ENCODE measurements at regions not wholly inside any gene's neighbourhood (a gene's known extent, or its start where the extent isn't known, plus 50 kb on each side); places are given as distances from the start of the nearest gene placed in this dataset.

DNA sequence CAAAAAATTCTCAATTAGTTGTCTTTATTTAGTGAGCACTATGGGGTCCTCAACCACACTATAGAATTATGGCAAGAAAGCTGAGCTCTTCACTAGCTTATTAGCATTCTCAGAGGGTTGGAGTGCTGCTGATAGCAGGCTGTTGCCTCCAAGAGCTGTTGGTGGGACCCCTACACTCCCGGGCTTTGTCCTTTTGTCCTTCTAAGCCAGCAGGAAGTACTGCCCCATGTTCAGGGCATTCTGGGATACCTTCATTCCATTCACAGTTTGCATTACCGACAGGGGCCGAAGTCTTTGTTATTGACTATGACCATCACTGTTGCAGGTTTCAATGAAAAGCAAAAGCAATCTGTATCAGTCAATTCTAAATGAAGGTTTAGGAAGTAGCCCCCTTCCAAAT, 89.5 kb upstream of the OTX2 start:
- no peak for DNase-seq

DNA sequence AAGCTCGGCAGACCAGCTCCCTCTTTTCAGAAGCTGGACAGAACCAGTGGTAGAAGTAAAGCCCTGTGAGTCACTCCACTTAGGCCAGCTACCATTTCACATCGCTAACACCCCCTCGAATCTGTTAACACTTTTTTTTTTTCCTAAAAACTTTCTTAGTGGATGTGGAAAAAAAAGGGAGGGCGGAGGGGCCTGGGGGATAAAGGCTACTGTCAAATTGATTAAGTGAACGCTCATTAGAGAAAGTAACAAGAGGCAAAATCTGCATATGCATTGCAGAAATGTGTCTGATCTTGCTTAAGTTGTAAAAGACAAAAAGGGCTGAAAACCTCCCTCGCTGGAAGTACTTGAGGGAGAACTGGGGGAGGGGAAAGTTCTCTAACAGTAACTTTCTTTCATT, 86.6 kb upstream of the OTX2 start:
- no peak for DNase-seq

DNA sequence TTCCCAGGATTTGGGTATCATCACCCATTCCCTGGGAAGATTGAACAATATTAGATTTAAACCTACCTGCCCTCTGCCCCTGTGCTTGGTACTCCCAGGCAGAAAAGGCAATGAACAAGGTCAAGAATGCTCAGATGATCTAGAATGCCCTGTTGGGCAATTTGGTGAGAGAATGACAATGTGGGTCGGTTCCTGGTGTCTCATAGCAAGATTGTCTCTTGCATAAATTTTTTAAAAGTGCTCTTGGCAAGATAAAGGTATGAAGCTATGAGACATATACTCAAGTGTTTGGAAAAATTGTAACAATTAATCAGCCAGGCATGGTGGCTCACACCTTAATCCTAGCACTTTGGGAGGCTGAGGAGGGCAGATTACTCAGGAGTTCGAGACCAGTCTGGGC, 86.0 kb upstream of the OTX2 start:
- no peak for DNase-seq

DNA sequence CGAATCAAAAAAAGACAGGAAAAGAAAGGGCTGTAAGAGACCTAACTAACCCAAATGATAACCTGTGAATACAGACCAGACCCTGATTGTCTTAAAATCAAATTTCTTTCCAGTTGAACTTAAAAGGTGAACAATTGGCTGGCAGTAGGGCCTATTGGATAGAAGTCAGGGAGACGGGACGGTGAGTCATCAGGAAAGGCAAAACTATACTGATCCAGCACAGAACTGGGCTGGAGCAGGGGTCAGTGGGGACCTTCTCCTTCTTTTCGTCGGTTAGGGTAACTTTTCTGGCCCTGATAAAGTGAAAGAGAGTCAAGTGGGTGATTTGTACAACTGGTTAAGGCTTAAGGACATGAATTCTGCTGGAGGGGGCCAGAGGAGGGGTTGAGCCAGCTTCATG, 84.9 kb upstream of the OTX2 start:
- no peak for DNase-seq

DNA sequence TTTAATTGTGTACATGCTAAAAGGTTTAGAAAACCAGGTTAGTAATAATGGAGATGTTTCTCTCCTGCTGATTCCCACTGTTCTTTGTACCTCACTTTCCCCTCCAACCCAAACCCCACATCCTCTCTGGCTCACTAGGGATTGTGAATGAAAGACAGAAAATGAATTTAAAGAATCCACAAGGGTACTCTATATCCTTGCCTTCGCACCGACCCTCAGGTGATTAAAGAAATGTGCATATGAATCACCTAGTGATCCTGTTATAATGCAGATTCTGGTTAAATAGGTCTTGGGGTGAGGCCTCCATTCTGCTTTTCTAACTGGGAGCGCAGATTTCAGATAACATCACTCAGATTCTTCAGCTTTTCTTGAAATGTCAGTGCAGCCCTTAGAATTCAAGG, 84.3 kb upstream of the OTX2 start:
- DNase-seq, result no peak

DNA sequence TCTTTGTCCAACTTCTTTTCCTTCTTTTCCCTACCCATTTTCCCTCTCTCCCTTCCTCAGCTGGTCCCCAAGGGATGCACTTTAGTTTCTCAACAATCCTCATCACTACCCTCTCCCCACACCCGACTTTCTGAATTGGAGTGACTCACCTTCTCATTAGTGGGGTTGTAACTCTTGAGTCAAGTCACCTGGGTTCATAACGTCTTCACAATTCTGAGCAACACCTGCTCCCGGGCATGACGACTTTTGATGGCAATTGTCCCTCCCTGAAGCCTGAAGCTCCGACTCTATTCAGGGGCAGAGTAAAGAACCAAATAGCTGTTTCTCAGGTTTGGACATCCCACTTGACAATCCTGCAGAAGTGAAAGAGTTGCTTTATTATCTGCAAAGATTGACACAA, 82.7 kb upstream of the OTX2 start:
- DNase-seq, result no peak

DNA sequence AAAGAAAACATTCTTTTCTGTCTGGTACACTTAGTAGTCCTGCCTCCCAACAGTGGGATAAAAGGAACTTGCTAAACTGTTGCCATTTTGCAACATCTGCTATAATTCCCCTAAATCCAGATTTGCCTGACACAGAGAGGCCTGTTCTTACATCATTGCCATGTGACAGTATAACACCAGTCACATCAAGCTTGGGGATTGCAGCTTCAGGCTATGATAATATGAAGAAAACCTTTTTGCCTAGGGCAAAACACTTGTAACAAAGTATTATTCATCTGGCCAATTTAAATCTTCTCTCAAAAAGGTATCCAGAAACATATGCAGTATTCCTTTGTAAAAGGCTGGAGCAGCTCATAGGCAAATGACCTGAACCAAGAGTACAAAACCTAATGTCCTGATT, 80.9 kb upstream of the OTX2 start:
- DNase-seq, result no peak

DNA sequence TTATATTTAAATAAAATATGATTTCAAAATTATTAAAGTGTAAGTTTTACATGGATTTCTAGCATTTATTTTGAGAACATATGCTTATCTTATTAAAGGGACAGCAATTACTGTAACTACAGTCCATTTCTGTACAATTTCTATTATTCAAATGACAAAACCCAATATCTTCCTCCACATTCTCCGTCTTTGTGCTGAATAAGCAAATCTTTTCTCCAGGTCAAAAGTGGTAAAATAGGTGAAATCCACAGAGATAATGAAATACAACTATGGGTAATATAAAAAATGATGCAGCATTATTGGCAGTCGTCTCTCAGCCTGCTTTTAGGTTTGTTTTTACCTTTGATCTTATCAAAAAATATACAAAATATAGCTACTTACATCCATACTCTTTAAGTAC, 79.4 kb upstream of the OTX2 start:
- no peak for DNase-seq

DNA sequence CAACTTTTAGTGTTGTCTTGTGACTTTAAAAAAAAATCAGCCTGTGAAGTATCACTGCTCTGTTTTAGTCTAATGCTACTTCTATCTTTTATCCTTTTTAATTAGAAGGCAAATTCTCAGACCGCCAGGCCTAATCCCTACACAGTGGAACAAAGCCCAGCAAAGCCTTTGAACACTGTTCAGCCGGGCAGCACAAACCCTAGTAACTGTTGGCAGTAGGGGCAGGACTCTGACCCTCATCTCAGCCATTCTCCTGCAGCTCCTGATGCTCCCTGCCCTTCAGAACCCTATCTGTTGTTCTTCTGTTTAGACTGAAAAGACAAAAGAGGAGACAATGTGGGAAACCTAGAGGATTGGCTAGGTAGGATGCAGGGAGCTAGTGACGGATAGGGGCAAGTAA, 78.0 kb upstream of the OTX2 start:
- DNase-seq, result no peak

DNA sequence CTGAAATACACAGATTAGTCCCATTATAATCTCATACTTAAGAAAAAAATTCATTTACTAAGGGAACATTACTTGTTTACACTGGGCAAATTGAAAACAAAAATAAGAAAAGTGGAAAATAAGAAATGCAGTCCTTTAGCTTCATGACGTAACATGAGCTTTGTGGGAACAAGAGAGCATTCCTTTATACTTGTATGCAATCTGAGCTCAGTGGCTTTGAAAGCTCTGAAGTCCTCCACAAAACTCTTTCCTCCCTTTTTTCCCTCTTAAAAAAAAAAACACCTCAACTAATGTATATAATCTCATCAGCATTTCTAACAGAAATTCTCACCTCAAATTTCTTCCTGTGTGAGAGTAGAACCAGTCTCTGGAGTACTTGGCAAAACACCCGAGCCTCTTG, 76.9 kb upstream of the OTX2 start:
- DNase-seq, result no peak

DNA sequence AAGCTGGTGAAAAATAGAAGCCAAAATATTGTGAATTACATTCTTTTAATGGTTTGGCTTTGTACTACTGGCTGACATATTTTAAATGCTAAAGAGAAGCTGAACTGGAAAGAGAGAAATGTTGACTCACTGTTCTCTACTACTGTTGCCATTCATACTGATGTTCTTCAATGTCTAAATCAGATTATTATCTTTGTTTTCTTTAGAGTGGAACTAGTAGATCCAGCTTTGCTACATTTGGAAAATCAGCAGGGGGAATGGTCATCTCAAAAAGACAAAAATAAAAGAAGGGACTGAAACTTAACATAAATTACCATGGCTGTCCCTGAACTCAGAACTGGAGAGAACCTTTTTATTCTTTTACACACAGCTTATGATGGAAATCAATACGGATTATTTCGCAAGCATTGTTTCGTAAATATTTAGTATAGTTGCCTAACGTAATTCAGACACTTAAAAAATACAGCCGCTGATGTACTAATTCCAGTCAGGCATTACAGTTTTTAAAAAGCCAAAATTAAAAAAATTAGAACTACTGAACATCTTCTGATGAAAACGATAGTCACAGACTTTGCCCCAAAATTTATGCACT, 76.3 kb upstream of the OTX2 start:
- no peak for DNase-seq

DNA sequence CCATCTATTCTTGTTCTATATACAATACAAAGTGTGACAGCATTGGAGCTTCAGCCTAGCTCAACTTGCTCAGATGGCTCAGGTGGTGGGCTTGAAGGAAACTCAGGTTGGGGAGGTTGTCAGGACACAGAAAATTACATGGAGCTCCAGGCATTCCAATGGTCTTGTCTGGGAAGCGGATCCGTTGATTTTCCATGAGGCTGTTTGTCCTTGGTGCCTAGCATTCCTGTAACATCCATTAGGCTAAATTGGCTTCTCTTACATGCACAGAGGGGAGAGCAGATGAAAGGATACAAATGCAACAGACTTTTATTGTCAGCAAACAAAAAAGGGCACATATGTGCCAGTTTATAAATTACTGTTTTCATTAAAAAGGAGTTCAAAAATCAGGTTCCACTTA, 75.5 kb upstream of the OTX2 start:
- DNase-seq, result no peak

DNA sequence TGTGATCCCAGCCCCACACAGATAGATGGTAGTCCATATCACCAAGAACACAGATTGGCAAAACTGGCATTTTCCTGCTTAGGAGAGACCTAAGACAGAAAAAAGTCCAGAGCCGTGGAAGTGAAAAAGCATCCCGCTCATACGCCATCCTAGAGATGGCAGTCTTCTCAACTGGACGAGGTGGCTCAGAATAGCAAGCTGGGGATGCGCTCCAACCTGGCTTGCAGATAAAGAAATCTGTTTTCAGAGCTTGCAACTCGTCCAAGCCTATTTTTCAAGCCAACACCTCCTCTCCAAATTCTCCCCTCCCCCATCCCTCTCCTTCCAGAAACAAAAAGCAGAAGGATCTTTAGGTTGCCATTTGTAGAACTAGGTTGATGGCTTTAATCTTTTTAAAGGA, 74.3 kb upstream of the OTX2 start:
- DNase-seq, result no peak

DNA sequence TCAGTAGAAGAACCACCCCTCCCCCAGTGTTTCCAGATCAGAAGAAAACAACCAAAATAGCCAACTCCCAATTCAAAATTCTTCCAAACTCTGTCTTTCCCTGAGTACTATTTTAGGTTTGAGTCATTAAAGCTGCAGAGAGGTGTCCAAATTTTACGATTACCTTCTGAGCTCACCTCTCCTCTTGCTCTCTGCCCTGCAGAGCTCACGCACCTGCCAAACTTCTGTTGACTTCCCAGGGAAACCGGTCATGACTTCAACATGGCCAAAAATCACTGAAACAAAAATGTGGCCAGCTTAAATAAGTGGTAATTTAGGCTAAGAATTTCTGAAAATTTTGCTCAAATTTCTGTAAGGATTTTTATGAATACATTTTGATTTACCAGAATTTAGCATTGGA, 70.9 kb upstream of the OTX2 start:
- DNase-seq, result no peak

DNA sequence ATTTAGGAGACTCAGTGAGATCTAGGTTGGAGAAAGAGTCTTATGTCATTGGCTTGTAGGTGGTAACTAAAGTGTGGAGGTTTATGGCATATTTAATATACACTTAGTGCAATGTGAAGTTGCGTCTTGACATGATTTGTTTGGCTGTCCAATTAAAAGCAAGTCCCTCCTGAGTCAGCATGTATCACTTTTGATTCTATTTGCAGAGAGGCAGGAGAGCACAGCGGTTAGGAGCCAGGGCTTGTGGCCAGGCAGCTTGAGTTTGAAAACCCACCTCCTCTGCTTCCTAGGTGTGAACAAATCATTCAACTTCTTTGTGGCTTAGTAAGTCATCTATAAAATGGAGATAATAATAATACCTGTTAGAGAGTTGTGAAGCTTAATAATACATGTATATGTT, 68.5 kb upstream of the OTX2 start:
- DNase-seq, result no peak

DNA sequence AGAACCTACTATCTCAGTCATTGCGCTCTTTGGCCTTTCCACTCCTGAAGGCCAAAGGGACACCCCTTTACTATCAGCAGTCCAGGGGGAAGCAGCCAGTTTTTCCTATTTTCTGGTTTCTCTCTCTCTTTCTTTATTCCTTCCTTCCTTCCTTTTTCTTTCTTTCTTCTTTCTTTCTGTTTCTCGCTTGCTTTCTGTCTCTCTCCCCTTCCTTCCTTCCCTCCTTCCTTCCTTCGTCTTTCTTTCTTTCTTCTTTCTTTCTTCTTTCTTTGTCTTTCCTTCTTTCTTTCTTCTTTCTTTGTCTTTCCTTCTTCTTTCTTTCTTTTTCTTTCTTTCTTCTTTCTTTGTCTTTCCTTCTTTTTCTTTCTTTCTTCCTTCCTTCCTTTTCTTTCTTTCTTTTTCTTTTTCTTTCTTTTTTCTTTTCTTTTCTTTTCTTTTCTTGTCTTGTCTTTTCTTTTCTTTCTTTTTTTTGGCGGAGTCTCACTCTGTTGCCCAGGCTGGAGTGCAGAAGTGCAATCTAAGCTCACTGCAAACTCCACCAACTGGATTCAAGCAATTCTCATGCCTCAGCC, 64.9 kb upstream of the OTX2 start:
- DNase-seq, result no peak

DNA sequence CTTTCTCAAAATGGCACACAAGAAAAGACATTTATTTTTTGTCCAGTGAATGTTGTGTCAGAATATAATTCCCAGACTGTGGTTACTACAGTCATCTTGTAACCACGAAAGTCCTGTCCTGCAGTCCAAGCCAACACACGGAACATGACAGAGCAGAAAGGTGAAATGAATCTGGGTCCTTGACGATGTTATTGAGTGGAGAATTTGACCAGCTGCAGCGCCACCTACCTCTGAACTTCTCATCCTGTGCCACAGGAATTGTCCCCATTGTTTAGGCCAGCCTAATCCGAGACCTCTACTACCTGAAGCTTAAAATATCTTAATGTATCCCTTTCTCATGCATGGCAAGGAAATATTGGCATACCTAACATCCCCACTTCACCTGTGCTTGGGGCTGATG, 64.1 kb upstream of the OTX2 start:
- DNase-seq, result peak; percentile 30

DNA sequence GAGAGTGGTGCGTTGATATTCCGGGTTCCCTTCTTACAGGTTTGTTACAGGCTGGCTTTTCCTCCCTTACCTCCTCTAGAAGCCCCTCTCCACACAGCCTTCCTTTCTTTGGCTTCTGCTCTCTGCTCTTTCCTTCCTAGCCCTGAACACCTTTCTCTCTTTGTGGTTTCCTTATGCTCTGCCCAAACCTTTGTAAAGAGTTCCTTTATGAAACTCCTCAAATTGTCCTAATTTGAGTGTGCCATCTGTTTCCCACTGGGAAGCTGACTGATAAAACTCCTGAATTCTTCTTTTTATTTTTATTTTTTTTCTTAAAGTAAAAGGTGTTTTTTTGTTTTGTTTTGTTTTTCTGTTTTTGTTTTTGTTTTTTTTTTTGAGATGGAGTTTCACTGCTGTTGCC, 60.1 kb upstream of the OTX2 start:
- no peak for DNase-seq

DNA sequence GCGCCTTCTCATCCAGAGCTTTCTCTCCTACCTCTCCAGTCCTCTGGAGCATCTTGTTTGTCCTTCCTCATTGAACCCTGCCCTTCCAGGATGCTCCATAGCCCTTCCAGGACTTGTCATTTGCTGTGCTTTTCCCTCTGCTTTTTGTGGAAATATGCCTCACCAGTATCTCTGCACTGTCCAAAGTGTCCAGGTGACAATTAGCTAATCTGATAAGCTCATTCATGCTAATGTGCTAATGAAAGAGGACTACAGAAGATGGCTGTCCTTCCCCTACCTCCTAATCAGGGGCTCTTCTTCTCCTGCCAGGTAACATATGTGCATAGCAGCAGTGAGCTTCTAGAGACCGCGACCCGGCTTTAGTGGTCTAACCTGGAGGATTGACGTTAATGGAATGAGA, 58.4 kb upstream of the OTX2 start:
- DNase-seq, result no peak

DNA sequence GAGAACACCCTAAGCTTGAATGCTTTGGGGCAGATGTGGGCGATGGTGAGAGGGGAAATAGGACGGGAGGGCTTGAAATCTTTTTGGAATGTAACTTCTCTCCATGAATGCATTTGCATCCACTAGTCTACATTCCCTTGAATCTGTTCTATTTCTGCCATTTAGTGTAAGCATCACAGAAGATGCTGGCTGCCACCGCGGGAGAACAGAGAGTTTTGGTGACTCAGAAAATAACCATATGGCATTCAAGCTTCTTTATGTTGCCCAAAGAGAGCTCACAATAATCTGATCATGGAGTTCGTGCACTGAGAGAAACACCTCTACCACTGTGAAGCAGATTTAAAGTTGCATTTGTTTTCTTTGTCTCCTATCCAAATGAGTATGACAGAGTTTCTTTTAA, 52.6 kb upstream of the OTX2 start:
- no peak for DNase-seq

DNA sequence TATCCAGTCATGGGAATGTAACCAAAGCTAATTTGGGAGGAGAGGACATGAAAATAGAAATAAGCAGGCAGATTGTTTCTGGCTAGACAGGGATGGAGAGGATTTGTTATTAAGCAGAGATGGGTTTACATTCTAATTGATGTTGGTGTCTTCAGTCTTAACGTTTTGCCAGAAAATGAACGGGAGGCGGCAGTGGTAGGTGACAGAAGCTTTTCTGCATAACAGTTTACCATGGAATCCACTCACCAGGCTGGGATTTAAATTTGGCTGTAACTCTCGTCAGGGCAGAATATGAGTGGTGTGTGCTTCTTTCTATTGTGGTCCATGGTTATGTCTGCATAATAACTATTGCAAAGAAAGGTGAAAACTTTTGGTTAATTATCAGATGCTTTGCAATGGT, 50.2 kb upstream of the OTX2 start:
- DNase-seq, result no peak
